ENCODE measurements at regions not wholly inside any gene's neighbourhood (a gene's known extent, or its start where the extent isn't known, plus 50 kb on each side); places are given as distances from the start of the nearest gene placed in this dataset.

- TF ChIP-seq, protein P1, sequence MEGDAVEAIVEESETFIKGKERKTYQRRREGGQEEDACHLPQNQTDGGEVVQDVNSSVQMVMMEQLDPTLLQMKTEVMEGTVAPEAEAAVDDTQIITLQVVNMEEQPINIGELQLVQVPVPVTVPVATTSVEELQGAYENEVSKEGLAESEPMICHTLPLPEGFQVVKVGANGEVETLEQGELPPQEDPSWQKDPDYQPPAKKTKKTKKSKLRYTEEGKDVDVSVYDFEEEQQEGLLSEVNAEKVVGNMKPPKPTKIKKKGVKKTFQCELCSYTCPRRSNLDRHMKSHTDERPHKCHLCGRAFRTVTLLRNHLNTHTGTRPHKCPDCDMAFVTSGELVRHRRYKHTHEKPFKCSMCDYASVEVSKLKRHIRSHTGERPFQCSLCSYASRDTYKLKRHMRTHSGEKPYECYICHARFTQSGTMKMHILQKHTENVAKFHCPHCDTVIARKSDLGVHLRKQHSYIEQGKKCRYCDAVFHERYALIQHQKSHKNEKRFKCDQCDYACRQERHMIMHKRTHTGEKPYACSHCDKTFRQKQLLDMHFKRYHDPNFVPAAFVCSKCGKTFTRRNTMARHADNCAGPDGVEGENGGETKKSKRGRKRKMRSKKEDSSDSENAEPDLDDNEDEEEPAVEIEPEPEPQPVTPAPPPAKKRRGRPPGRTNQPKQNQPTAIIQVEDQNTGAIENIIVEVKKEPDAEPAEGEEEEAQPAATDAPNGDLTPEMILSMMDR (IDR thresholded peaks at IDR 0.05), result no peak
- TF ChIP-seq POLR2A (IDR thresholded peaks at IDR 0.05), result no peak
Measured at GRCh38 chr1:163981500-163982030, 577.4 kb upstream of the PBX1 start.

Measured in Peyer's patch (tissue), 4 donors.